BLaER1 treated with 17β-estradiol and CSF1 and Interleukin-3, amounts not matched to agents 10 nM and 100 nM (cell line): ENCODE measurements at regions not wholly inside any gene's neighbourhood (a gene's known extent, or its start where the extent isn't known, plus 50 kb on each side); places are given as distances from the start of the nearest gene placed in this dataset.
"Not testable (repeated sequence)": the region's sequence is repeated elsewhere in the genome, so short reads cannot be mapped to it uniquely, and the experiment has no call there.

Experiments
- H3K27ac ChIP-seq, 11 experiments: shearing (Covaris generic); formaldehyde crosslinking; 2 replicates each; pipeline ENCODE4 v1.8.1; 2022
- H3K27me3 ChIP-seq, 11 experiments: shearing (Covaris generic); formaldehyde crosslinking; 2 replicates each; pipeline ENCODE4 v1.8.1; 2022
- H3K36me3 ChIP-seq, 11 experiments: shearing (Covaris generic); formaldehyde crosslinking; 2 replicates each; pipeline ENCODE4 v1.8.1; 2022
- H3K4me1 ChIP-seq, 10 experiments: shearing (Covaris generic); formaldehyde crosslinking; 2 replicates each; pipeline ENCODE4 v1.8.1; 2022
- H3K4me2 ChIP-seq, 11 experiments: shearing (Covaris generic); formaldehyde crosslinking; 2 replicates each; pipeline ENCODE4 v1.8.1; 2022
- H3K4me3 ChIP-seq, 10 experiments: shearing (Covaris generic); formaldehyde crosslinking; 2 replicates each; pipeline ENCODE4 v1.8.1; 2022
- H3K9ac ChIP-seq, 11 experiments: shearing (Covaris generic); formaldehyde crosslinking; 2 replicates each; pipeline ENCODE4 v1.8.1; 2022
- H3K9me3 ChIP-seq, 11 experiments: shearing (Covaris generic); formaldehyde crosslinking; replicated peaks in 1 of 11; 2 replicates each; pipeline ENCODE4 v1.8.1; 2022
- H4K20me1 ChIP-seq, 11 experiments: shearing (Covaris generic); formaldehyde crosslinking; 2 replicates each; pipeline ENCODE4 v1.8.1; 2022
- Cebpa-rat ChIP-seq, 11 experiments: shearing (Covaris generic); IDR thresholded peaks; 2 replicates each; pipeline ENCODE4 v1.8.1; 2022

- Histone ChIP-seq H3K9ac (no peak overlapping the region), H3K36me3 (no peaks in the 10 kb centered on the region), H3K4me2 (no peak overlapping the region), H3K27me3 (no peaks in the 10 kb centered on the region), H3K4me3 (no peak overlapping the region), H3K27ac (no peak overlapping the region; a peak in 1 of 22 replicates), H3K9me3 (peaks cover 0 to 32% (median 0%) of the 10 kb centered on the region in 11 experiments; a peak in 6 of 22 replicates), H3K4me1 (peaks cover 9 to 22% (median 17%) of the 10 kb centered on the region in 10 experiments; a peak in 19 of 20 replicates), H4K20me1 (no peaks in the 10 kb centered on the region)
- no peak for TF ChIP-seq Cebpa-rat (IDR thresholded peaks at IDR 0.05)
Observed at GRCh38 chr2:37752766-37753165, 81.3 kb upstream of the CDC42EP3 start.

- peaks cover 5 to 19% (median 8%) of the 10 kb centered on the region in 10 experiments for H3K4me1 ChIP-seq
- no peak overlapping the region for H3K4me3 ChIP-seq
- H3K4me2 ChIP-seq, result no peak overlapping the region
- no peaks in the 10 kb centered on the region for H3K36me3 ChIP-seq
- H3K9ac ChIP-seq, result no peak overlapping the region
- no peaks in the 10 kb centered on the region for H4K20me1 ChIP-seq
- peak overlapping the region in 1 of 11 experiments; percentile 4; a peak in 1 of 22 replicates for H3K27ac ChIP-seq
- H3K9me3 ChIP-seq, result peaks cover 0 to 40% (median 0%) of the 10 kb centered on the region in 11 experiments; a peak in 6 of 22 replicates
- no peaks in the 10 kb centered on the region for H3K27me3 ChIP-seq
- no peak for TF ChIP-seq Cebpa-rat (IDR thresholded peaks at IDR 0.05)
Observed at GRCh38 chr2:37753758-37754157, 82.3 kb upstream of the CDC42EP3 start.

- not testable (repeated sequence) for H3K27me3 ChIP-seq, H3K27ac ChIP-seq, H3K9ac ChIP-seq, H3K36me3 ChIP-seq, H4K20me1 ChIP-seq, H3K4me3 ChIP-seq
- H3K4me1 ChIP-seq, result peaks cover 0 to 35% (median 11%) of the 10 kb centered on the region in 10 experiments; a peak in 11 of 20 replicates
- peaks cover 0 to 59% (median 0%) of the 10 kb centered on the region in 11 experiments; a peak in 8 of 22 replicates for H3K9me3 ChIP-seq
- H3K4me2 ChIP-seq, result peak overlapping the region in 1 of 11 experiments; percentile 7; a peak in 1 of 22 replicates
Observed at GRCh38 chr2:37755961-37756559, 84.6 kb upstream of the CDC42EP3 start.

GRCh38 chr2:37757456-37757855 lies 86.0 kb upstream of the CDC42EP3 start:
- not testable (repeated sequence) for H3K27ac ChIP-seq, H3K4me3 ChIP-seq, H3K36me3 ChIP-seq, H4K20me1 ChIP-seq, H3K27me3 ChIP-seq, H3K4me2 ChIP-seq, H3K9ac ChIP-seq
- peaks cover 0 to 49% (median 25%) of the 10 kb centered on the region in 10 experiments; a peak in 14 of 20 replicates for H3K4me1 ChIP-seq
- peaks cover 0 to 70% (median 0%) of the 10 kb centered on the region in 11 experiments; a peak in 8 of 22 replicates for H3K9me3 ChIP-seq

- H3K27ac ChIP-seq, result peak overlapping the region in 3 of 11 experiments; percentile 12 to 37 (median 32); a peak in 5 of 22 replicates
- H3K36me3 ChIP-seq, H4K20me1 ChIP-seq, H3K27me3 ChIP-seq, H3K4me3 ChIP-seq, H3K9ac ChIP-seq: not testable (repeated sequence)
- H3K9me3 ChIP-seq, result peaks cover 0 to 73% (median 0%) of the 10 kb centered on the region in 11 experiments; a peak in 9 of 22 replicates
- H3K4me2 ChIP-seq, result peak overlapping the region in 3 of 11 experiments; percentile 1 to 30 (median 28); a peak in 2 of 22 replicates
- peaks cover 0 to 56% (median 27%) of the 10 kb centered on the region in 10 experiments; a peak in 14 of 20 replicates for H3K4me1 ChIP-seq
Observed at GRCh38 chr2:37758141-37758601, 86.7 kb upstream of the CDC42EP3 start.

- H3K4me2 ChIP-seq, result peak overlapping the region in 5 of 11 experiments; percentile 2 to 75 (median 44); a peak in 8 of 22 replicates
- H4K20me1 ChIP-seq, H3K9ac ChIP-seq, H3K36me3 ChIP-seq, H3K4me3 ChIP-seq, H3K27me3 ChIP-seq: not testable (repeated sequence)
- H3K9me3 ChIP-seq, result peaks cover 0 to 74% (median 2%) of the 10 kb centered on the region in 11 experiments; a peak in 10 of 22 replicates
- H3K4me1 ChIP-seq, result peaks cover 0 to 74% (median 33%) of the 10 kb centered on the region in 10 experiments; a peak in 14 of 20 replicates
- H3K27ac ChIP-seq, result peak overlapping the region in 8 of 11 experiments; percentile 20 to 97 (median 72); a peak in 11 of 22 replicates
Observed at GRCh38 chr2:37759989-37760388, 88.5 kb upstream of the CDC42EP3 start.

GRCh38 chr2:37760471-37760870 lies 89.0 kb upstream of the CDC42EP3 start:
- Histone ChIP-seq H3K9ac (peak overlapping the region in 1 of 11 experiments; percentile 76; a peak in 1 of 22 replicates), H3K4me1 (peaks cover 0 to 77% (median 34%) of the 10 kb centered on the region in 10 experiments; a peak in 14 of 20 replicates), H4K20me1 (no peaks in the 10 kb centered on the region), H3K36me3 (0 out of 22 replicates have a peak, but pooled peaks cover 0 to 4% (median 0%) of the 10 kb centered on the region in 11 experiments), H3K4me2 (peak overlapping the region in 5 of 11 experiments; percentile 39 to 83 (median 75); a peak in 10 of 22 replicates), H3K27me3 (no peaks in the 10 kb centered on the region), H3K9me3 (peaks cover 0 to 73% (median 0%) of the 10 kb centered on the region in 11 experiments; a peak in 10 of 22 replicates), H3K4me3 (peak overlapping the region in 2 of 10 experiments; percentile 14 to 38; a peak in 1 of 20 replicates), H3K27ac (peak overlapping the region in 8 of 11 experiments; percentile 13 to 97 (median 86); a peak in 16 of 22 replicates)
- TF ChIP-seq Cebpa-rat (IDR thresholded peaks at IDR 0.05), result no peak

- peak overlapping the region in 2 of 10 experiments; percentile 22 to 43; a peak in 3 of 20 replicates for H3K4me3 ChIP-seq
- peak in 10 of 11 experiments; percentile 30 to 98 (median 88); a peak in 16 of 22 replicates for TF ChIP-seq Cebpa-rat (IDR thresholded peaks at IDR 0.05)
- H3K9me3 ChIP-seq, result peaks cover 0 to 77% (median 9%) of the 10 kb centered on the region in 11 experiments; a peak in 13 of 22 replicates
- not testable (repeated sequence) for H3K27me3 ChIP-seq, H4K20me1 ChIP-seq, H3K36me3 ChIP-seq
- H3K4me2 ChIP-seq, result peak overlapping the region in 10 of 11 experiments; percentile 3 to 83 (median 60); a peak in 16 of 22 replicates
- H3K9ac ChIP-seq, result peak overlapping the region in 8 of 11 experiments; percentile 25 to 77 (median 66); a peak in 13 of 22 replicates
- peak overlapping the region; percentile 2 to 97 (median 84); a peak in 19 of 22 replicates for H3K27ac ChIP-seq
- H3K4me1 ChIP-seq, result peaks cover 0 to 85% (median 43%) of the 10 kb centered on the region in 10 experiments; a peak in 14 of 20 replicates
Observed at GRCh38 chr2:37762281-37762680, 90.8 kb upstream of the CDC42EP3 start.

GRCh38 chr2:37764739-37765138 lies 93.3 kb upstream of the CDC42EP3 start:
- H3K9ac ChIP-seq, result no peak overlapping the region
- H3K4me1 ChIP-seq, result peaks cover 14 to 100% (median 61%) of the 10 kb centered on the region in 10 experiments
- H3K27me3 ChIP-seq, result no peaks in the 10 kb centered on the region
- H3K36me3 ChIP-seq, result 0 out of 22 replicates have a peak, but pooled peaks cover 0 to 4% (median 0%) of the 10 kb centered on the region in 11 experiments
- H3K27ac ChIP-seq, result peak overlapping the region in 6 of 11 experiments; percentile 84 to 97 (median 88); a peak in 9 of 22 replicates
- no peaks in the 10 kb centered on the region for H4K20me1 ChIP-seq
- no peak for TF ChIP-seq Cebpa-rat (IDR thresholded peaks at IDR 0.05)
- H3K4me3 ChIP-seq, result no peak overlapping the region
- peaks cover 6 to 59% (median 16%) of the 10 kb centered on the region in 11 experiments; a peak in 18 of 22 replicates for H3K9me3 ChIP-seq
- H3K4me2 ChIP-seq, result peak overlapping the region in 3 of 11 experiments; percentile 20 to 29 (median 26); a peak in 4 of 22 replicates
